NCI-H1436 (cell line): ENCODE measurements at regions not wholly inside any gene's neighbourhood (a gene's known extent, or its start where the extent isn't known, plus 50 kb on each side); places are given as distances from the start of the nearest gene placed in this dataset.
A peak's percentile ranks its signal among the peaks of the same experiment; 100 is the strongest.
"Not testable (repeated sequence)": the region's sequence is repeated elsewhere in the genome, so short reads cannot be mapped to it uniquely, and the experiment has no call there.

Experiments used
- DNase-seq: peaks from one replicate; lab custom pipeline; 2025; lab: John Stamatoyannopoulos, UW

- DNase-seq = peak; percentile 4
Observed at GRCh38 chr10:118950190-118950680, 79.3 kb upstream of the NANOS1 start.

GRCh38 chr10:118950997-118951637 is 78.4 kb upstream of the NANOS1 start:
- DNase-seq = peak; percentile 87

- no peak for DNase-seq
Observed at GRCh38 chr10:118952493-118953295, 76.8 kb upstream of the NANOS1 start.

GRCh38 chr10:118953598-118954393 is 75.7 kb upstream of the NANOS1 start:
- no peak for DNase-seq

- DNase-seq = no peak
Observed at GRCh38 chr10:118955531-118955930, 74.0 kb upstream of the NANOS1 start.

- DNase-seq = no peak
Observed at GRCh38 chr10:118955951-118956801, 73.3 kb upstream of the NANOS1 start.

GRCh38 chr10:118956802-118957442 is 72.6 kb upstream of the NANOS1 start:
- no peak for DNase-seq

GRCh38 chr10:118957443-118957825 is 72.1 kb upstream of the NANOS1 start:
- no peak for DNase-seq

GRCh38 chr10:118957966-118958365 is 71.5 kb upstream of the NANOS1 start:
- DNase-seq = no peak

GRCh38 chr10:118958559-118958958 is 71.0 kb upstream of the NANOS1 start:
- DNase-seq = no peak

- DNase-seq = peak; percentile 13
Observed at GRCh38 chr10:118958984-118959925, 70.3 kb upstream of the NANOS1 start.

- no peak for DNase-seq
Observed at GRCh38 chr10:118960157-118961090, 69.1 kb upstream of the NANOS1 start.

- DNase-seq = no peak
Observed at GRCh38 chr10:118961436-118961835, 68.1 kb upstream of the NANOS1 start.

- DNase-seq = not testable (repeated sequence)
Observed at GRCh38 chr10:118962331-118962868, 67.1 kb upstream of the NANOS1 start.

GRCh38 chr10:118963341-118963740 is 66.2 kb upstream of the NANOS1 start:
- no peak for DNase-seq

GRCh38 chr10:118963933-118964332 is 65.6 kb upstream of the NANOS1 start:
- no peak for DNase-seq

- not testable (repeated sequence) for DNase-seq
Observed at GRCh38 chr10:118964476-118964875, 65.0 kb upstream of the NANOS1 start.

GRCh38 chr10:118965096-118965495 is 64.4 kb upstream of the NANOS1 start:
- no peak for DNase-seq

GRCh38 chr10:118965645-118966044 is 63.9 kb upstream of the NANOS1 start:
- DNase-seq = no peak
